ENCODE measurements at regions not wholly inside any gene's neighbourhood (a gene's known extent, or its start where the extent isn't known, plus 50 kb on each side); places are given as distances from the start of the nearest gene placed in this dataset.

DNA sequence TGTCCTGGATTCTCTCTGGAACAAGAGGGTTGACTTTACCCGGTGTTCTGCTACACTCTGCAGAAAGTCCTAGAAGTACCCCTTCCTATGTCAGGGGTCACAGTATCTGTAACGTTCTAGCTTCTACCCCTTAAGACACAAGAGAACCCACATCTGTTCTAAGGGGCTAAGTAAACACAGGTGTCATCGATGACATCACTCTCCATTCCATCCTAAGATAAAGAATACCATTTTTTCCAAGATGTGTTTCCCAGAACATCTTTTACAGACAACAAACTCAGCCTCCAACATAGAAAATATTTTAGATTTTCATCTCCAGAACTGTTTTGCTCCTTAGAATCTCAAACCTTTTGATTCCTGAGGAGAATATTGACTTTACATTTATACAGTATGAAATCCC is 239.1 kb downstream of the TRIB2 start:
- Histone ChIP-seq H3K4me1 (ENCODE audit: control insufficient read depth, insufficient read depth, low read length) (no peaks in the 10 kb centered on the region), H3K36me3 (ENCODE audit: control insufficient read depth, insufficient read depth, low read length) (no peaks in the 10 kb centered on the region), H3K4me3 (ENCODE audit: low read length) (no peak overlapping the region), H3K27me3 (ENCODE audit: control insufficient read depth, insufficient read depth, low read length) (peaks cover 2% of the 10 kb centered on the region), H3K9me3 (ENCODE audit: control insufficient read depth, insufficient read depth, low read length) (no peaks in the 10 kb centered on the region), H3K27ac (ENCODE audit: low read length) (no peak overlapping the region)
- Mint-ChIP-seq H3K27me3 (ENCODE audit: low read depth in 2 of 2) (peaks cover 4 to 34% of the 10 kb centered on the region in 2 donors), H3K27ac (no peak overlapping the region), H3K4me1 (peaks cover 6 to 8% of the 10 kb centered on the region in 2 donors), H3K36me3 (peaks cover 27% of the 10 kb centered on the region), H3K4me3 (no peak overlapping the region), H3K9me3 (peaks cover 0 to 2% of the 10 kb centered on the region in 2 donors)
- TF ChIP-seq, protein P1, sequence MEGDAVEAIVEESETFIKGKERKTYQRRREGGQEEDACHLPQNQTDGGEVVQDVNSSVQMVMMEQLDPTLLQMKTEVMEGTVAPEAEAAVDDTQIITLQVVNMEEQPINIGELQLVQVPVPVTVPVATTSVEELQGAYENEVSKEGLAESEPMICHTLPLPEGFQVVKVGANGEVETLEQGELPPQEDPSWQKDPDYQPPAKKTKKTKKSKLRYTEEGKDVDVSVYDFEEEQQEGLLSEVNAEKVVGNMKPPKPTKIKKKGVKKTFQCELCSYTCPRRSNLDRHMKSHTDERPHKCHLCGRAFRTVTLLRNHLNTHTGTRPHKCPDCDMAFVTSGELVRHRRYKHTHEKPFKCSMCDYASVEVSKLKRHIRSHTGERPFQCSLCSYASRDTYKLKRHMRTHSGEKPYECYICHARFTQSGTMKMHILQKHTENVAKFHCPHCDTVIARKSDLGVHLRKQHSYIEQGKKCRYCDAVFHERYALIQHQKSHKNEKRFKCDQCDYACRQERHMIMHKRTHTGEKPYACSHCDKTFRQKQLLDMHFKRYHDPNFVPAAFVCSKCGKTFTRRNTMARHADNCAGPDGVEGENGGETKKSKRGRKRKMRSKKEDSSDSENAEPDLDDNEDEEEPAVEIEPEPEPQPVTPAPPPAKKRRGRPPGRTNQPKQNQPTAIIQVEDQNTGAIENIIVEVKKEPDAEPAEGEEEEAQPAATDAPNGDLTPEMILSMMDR (IDR thresholded peaks at IDR 0.05) = no peak
- DNase-seq (no peak), ATAC-seq (no peak)
- intact Hi-C loops (cut with micrococcal nuclease) = no loop called here
- WGBS (ENCODE audit: insufficient coverage) = 94% methylated on average over 3 of the region's 3 CpGs

DNA sequence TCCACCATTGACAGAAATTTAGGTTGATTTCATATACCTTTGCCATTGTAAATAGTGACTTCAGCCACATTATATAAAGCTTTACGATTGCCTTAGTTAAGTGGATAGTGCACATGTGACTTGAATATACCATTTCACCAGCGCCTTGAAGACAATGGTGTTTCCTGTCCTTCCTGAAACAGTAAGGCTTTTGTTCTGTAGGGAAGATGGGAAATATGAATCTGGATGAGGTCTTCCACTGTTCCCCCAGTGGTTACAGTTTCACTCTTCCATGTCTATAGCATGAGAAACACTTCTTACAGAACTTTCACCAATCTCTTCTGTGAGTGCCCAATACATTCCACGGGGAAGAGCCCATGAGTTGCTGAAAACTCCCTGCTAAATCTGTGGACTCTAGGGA is 240.5 kb downstream of the TRIB2 start:
- 97% methylated on average over 2 of the region's 3 CpGs for WGBS (ENCODE audit: insufficient coverage)
- peaks cover 0 to 2% of the 10 kb centered on the region in 2 donors for H3K4me1 Mint-ChIP-seq
- H3K4me3 ChIP-seq (ENCODE audit: low read length) = no peak overlapping the region
- H3K27me3 ChIP-seq (ENCODE audit: control insufficient read depth, insufficient read depth, low read length) = peaks cover 2% of the 10 kb centered on the region
- H3K4me3 Mint-ChIP-seq = no peak overlapping the region
- DNase-seq = no peak
- H3K36me3 Mint-ChIP-seq = peaks cover 27% of the 10 kb centered on the region
- H3K4me1 ChIP-seq (ENCODE audit: control insufficient read depth, insufficient read depth, low read length) = no peaks in the 10 kb centered on the region
- intact Hi-C loops (cut with micrococcal nuclease) = no loop called here
- no peaks in the 10 kb centered on the region for H3K36me3 ChIP-seq (ENCODE audit: control insufficient read depth, insufficient read depth, low read length)
- H3K9me3 Mint-ChIP-seq = peaks cover 0 to 2% of the 10 kb centered on the region in 2 donors
- peaks cover 4 to 33% of the 10 kb centered on the region in 2 donors for H3K27me3 Mint-ChIP-seq (ENCODE audit: low read depth in 2 of 2)
- TF ChIP-seq, protein P1 (IDR thresholded peaks at IDR 0.05) = no peak
- ATAC-seq = no peak
- H3K27ac Mint-ChIP-seq = no peak overlapping the region
- no peak overlapping the region for H3K27ac ChIP-seq (ENCODE audit: low read length)
- H3K9me3 ChIP-seq (ENCODE audit: control insufficient read depth, insufficient read depth, low read length) = no peaks in the 10 kb centered on the region

DNA sequence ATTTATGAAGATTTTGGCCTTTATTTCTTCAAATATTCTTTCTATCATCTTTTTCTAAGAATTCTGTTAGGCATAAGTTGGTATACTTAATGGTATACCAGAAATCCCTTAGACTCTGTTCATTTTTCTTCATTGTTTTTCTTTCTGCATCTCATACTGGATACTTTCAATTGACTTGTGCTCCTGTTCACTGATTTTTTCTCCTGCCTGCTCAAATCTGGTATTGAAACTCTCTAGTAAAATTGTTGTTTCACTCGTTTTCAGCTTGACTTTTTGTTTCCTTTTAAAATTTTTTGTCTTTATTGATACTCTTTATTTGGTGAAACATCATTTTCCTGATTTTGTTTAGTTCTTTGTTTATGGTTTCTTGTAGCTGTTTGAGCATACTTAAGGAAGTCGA is 243.2 kb downstream of the TRIB2 start:
- no peak overlapping the region for H3K27ac ChIP-seq (ENCODE audit: low read length)
- no CpG with 5 or more reads among the region's 2 CpGs for WGBS (ENCODE audit: insufficient coverage)
- no peak overlapping the region for H3K27ac Mint-ChIP-seq
- H3K4me1 Mint-ChIP-seq = peaks cover 12% of the 10 kb centered on the region in 2 donors
- no peaks in the 10 kb centered on the region for H3K9me3 ChIP-seq (ENCODE audit: control insufficient read depth, insufficient read depth, low read length)
- no peak overlapping the region for H3K4me3 ChIP-seq (ENCODE audit: low read length)
- H3K4me3 Mint-ChIP-seq = no peak overlapping the region
- H3K27me3 Mint-ChIP-seq (ENCODE audit: low read depth in 2 of 2) = peaks cover 0 to 13% of the 10 kb centered on the region in 2 donors
- intact Hi-C loops (cut with micrococcal nuclease) = no loop called here
- H3K27me3 ChIP-seq (ENCODE audit: control insufficient read depth, insufficient read depth, low read length) = no peaks in the 10 kb centered on the region
- no peaks in the 10 kb centered on the region for H3K36me3 ChIP-seq (ENCODE audit: control insufficient read depth, insufficient read depth, low read length)
- H3K9me3 Mint-ChIP-seq = peaks cover 0 to 2% of the 10 kb centered on the region in 2 donors
- peaks cover 21% of the 10 kb centered on the region for H3K36me3 Mint-ChIP-seq
- no peak for DNase-seq
- peaks cover 2% of the 10 kb centered on the region for H3K4me1 ChIP-seq (ENCODE audit: control insufficient read depth, insufficient read depth, low read length)
- TF ChIP-seq, protein P1 (IDR thresholded peaks at IDR 0.05) = no peak
- ATAC-seq = no peak

DNA sequence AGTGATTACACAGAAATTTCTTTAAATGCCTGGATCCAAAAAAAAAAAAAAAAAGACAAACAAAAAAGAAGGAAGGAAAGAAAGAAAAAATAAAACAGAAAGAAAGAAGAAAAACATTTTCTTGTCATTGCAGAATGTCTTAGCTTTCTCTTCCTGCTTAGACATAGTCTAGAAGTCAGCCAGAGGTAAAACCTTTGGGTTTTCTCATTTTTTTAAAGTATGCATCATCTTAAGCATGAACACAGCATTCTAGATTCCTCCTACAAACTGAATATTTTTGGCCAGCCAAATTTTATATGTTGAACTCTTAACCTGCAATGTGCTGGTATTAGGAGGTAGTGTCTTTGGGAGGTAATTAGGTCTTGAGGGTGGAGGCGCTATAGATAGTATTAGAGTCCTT is 243.9 kb downstream of the TRIB2 start:
- WGBS (ENCODE audit: insufficient coverage) = 95% methylated on average over 1 of the region's 1 CpG
- H3K4me3 Mint-ChIP-seq = no peak overlapping the region

More for the DNA sequence above, 243.9 kb downstream of the TRIB2 start:
- TF ChIP-seq, protein P1 (IDR thresholded peaks at IDR 0.05) = no peak
- peaks cover 0 to 7% of the 10 kb centered on the region in 2 donors for H3K27me3 Mint-ChIP-seq (ENCODE audit: low read depth in 2 of 2)
- Histone ChIP-seq H3K9me3 (ENCODE audit: control insufficient read depth, insufficient read depth, low read length) (no peaks in the 10 kb centered on the region), H3K27me3 (ENCODE audit: control insufficient read depth, insufficient read depth, low read length) (no peaks in the 10 kb centered on the region), H3K4me3 (ENCODE audit: low read length) (no peak overlapping the region), H3K4me1 (ENCODE audit: control insufficient read depth, insufficient read depth, low read length) (peaks cover 6% of the 10 kb centered on the region), H3K27ac (ENCODE audit: low read length) (no peak overlapping the region), H3K36me3 (ENCODE audit: control insufficient read depth, insufficient read depth, low read length) (no peaks in the 10 kb centered on the region)
- no peak for DNase-seq
- no peak overlapping the region for H3K27ac Mint-ChIP-seq
- intact Hi-C loops (cut with micrococcal nuclease) = no loop called here
- H3K4me1 Mint-ChIP-seq = peaks cover 19 to 20% of the 10 kb centered on the region in 2 donors
- peaks cover 2% of the 10 kb centered on the region in 2 donors for H3K9me3 Mint-ChIP-seq
- ATAC-seq = no peak
- H3K36me3 Mint-ChIP-seq = peaks cover 21% of the 10 kb centered on the region

All from natural killer cell (primary cell).